HepG2 (cell line): ENCODE measurements at regions not wholly inside any gene's neighbourhood (a gene's known extent, or its start where the extent isn't known, plus 50 kb on each side); places are given as distances from the start of the nearest gene placed in this dataset.

Source experiments
- ATAC-seq: fragments of 200-7000 bp; cut with Tn5 transposase; 3 replicates; pipeline ENCODE4 v1.9.1; 2020; ENCODE audit warnings: mild to moderate bottlenecking, moderate library complexity
- BruUV-seq: library from RNA; stranded (reverse); fragments of 400-500 nt; replicated peaks from 2 replicates; lab custom pipeline; 2021; lab: Mats Ljungman, UMichigan
- CTCF ChIA-PET: fragments of 300-600 bp; formaldehyde crosslinking; extraction: SDS; loops from one replicate; lab custom pipeline; 2021; ENCODE audit warnings: low total read pairs, inconsistent platforms, low intra/inter-chr PET ratio; lab: Yijun Ruan, JAX
- POLR2A ChIA-PET: fragments of 350-600 bp; sonication (Branson Sonifier 250); formaldehyde crosslinking; loops from one replicate; lab custom pipeline; 2020; ENCODE audit warnings: antibody characterized with exemption, inconsistent platforms; lab: Yijun Ruan, JAX
- DNase-seq: peaks from one replicate; pipeline ENCODE4 v3.0.0-alpha.2; 2015; ENCODE audit warnings: low spot score
- FAIRE-seq: peaks from 3 replicates; lab custom pipeline; 2011; peaks lifted over from hg19 to GRCh38; lab: Jason Lieb, UNC
- H2AFZ ChIP-seq: one replicate; pipeline ENCODE4 v1.6.1; 2011; ENCODE audit warnings: low read length, inconsistent platforms
- H3K27ac ChIP-seq: fragments of 300-600 bp; 3 replicates; pipeline ENCODE4 v1.8.0; 2011; ENCODE audit warnings: mixed run types, mild to moderate bottlenecking, mixed read lengths, low read length, inconsistent platforms; ENCODE audit not compliant: insufficient read depth; ENCODE audit errors: extremely low read length
- H3K27me3 ChIP-seq, 2 experiments: fragments of 200-600 bp in 1 of 2; 2 replicates in 1 of 2; 3 replicates in 1 of 2; pipeline versions ENCODE4 v1.6.0 to v1.8.0; 2011; ENCODE audit warnings: low read length in 2 of 2, mild to moderate bottlenecking in 2 of 2, moderate library complexity in 2 of 2, inconsistent platforms in 1 of 2; ENCODE audit not compliant: insufficient read depth in 2 of 2, control insufficient read depth in 1 of 2
- H3K36me3 ChIP-seq, 2 experiments: fragments of 200-600 bp in 1 of 2; replicated peaks in 1 of 2; 2 replicates in 1 of 2; 3 replicates in 1 of 2; pipeline versions ENCODE4 v1.5.1 to v1.8.0; 2011; ENCODE audit warnings: low read length in 2 of 2, inconsistent platforms in 1 of 2; ENCODE audit not compliant: insufficient read depth in 2 of 2, control insufficient read depth in 1 of 2
- H3K4me1 ChIP-seq: 2 replicates; pipeline ENCODE4 v1.5.1; 2012; ENCODE audit warnings: low read length, inconsistent platforms; ENCODE audit not compliant: insufficient read depth
- H3K4me2 ChIP-seq: 2 replicates; pipeline ENCODE4 v1.6.0; 2011; ENCODE audit warnings: low read depth, low read length, inconsistent platforms
- H3K4me3 ChIP-seq, 3 experiments: fragments of 200-600 bp in 1 of 3; sonication (generic), shearing (Covaris generic) in 1 of 3; replicated peaks in 1 of 3; 2 replicates each; pipeline ENCODE4 v1.5.1; 2011 to 2016; ENCODE audit warnings: low read length in 3 of 3, inconsistent platforms in 2 of 3, low read depth in 2 of 3, mild to moderate bottlenecking in 2 of 3, control low read depth in 1 of 3, mixed read lengths in 1 of 3; ENCODE audit not compliant: insufficient read depth in 1 of 3
- H3K79me2 ChIP-seq: one replicate; pipeline ENCODE4 v1.6.1; 2011; ENCODE audit warnings: low read length, inconsistent platforms; ENCODE audit not compliant: insufficient read depth
- H3K9ac ChIP-seq: 2 replicates; pipeline ENCODE4 v1.6.0; 2011; ENCODE audit warnings: mild to moderate bottlenecking, low read depth, low read length, inconsistent platforms; ENCODE audit not compliant: insufficient read depth
- H3K9me3 ChIP-seq: 2 replicates; pipeline ENCODE4 v1.5.1; 2012; ENCODE audit warnings: mild to moderate bottlenecking, low read length
- H4K20me1 ChIP-seq: 2 replicates; pipeline ENCODE4 v1.6.0; 2011; ENCODE audit warnings: inconsistent platforms, mild to moderate bottlenecking, low read length, moderate library complexity; ENCODE audit not compliant: insufficient read depth
- ATAD3A ChIP-seq: sonication (generic); formaldehyde crosslinking; IDR thresholded peaks from 2 replicates; pipeline ENCODE4 v1.4.0; 2020; ENCODE audit warnings: missing genetic modification reagents
- BCL6 ChIP-seq: IDR thresholded peaks from 2 replicates; pipeline ENCODE4 v1.6.1; 2016; ENCODE audit warnings: missing genetic modification reagents, missing compliant biosample characterization
- ELF3 ChIP-seq: IDR thresholded peaks from 2 replicates; pipeline ENCODE4 v1.6.1; 2016; ENCODE audit warnings: missing genetic modification reagents, missing compliant biosample characterization
- GFI1 ChIP-seq: sonication (generic); formaldehyde crosslinking; IDR thresholded peaks from 2 replicates; pipeline ENCODE4 v1.5.0; 2020; ENCODE audit warnings: missing genetic modification reagents, mild to moderate bottlenecking, borderline replicate concordance
- GLI4 ChIP-seq: sonication (generic); formaldehyde crosslinking; IDR thresholded peaks from 2 replicates; pipeline ENCODE4 v1.5.1; 2020; ENCODE audit warnings: missing genetic modification reagents, mild to moderate bottlenecking, moderate library complexity, borderline replicate concordance
- KLF6 ChIP-seq: IDR thresholded peaks from 2 replicates; pipeline ENCODE4 v1.8.0; 2016; ENCODE audit warnings: missing biosample characterization, missing genetic modification reagents
- RFX1 ChIP-seq: fragments of 450-650 bp; IDR thresholded peaks from 2 replicates; pipeline ENCODE4 v1.6.1; 2017
- ZBTB1 ChIP-seq: sonication (generic); formaldehyde crosslinking; IDR thresholded peaks from 2 replicates; pipeline ENCODE4 v1.4.0; 2020; ENCODE audit warnings: missing genetic modification reagents, borderline replicate concordance
- ZFP41 ChIP-seq: sonication (generic); formaldehyde crosslinking; IDR thresholded peaks from 2 replicates; pipeline ENCODE4 v1.4.0; 2020; ENCODE audit warnings: mild to moderate bottlenecking, missing genetic modification reagents, borderline replicate concordance
- ZFY ChIP-seq: sonication (generic); formaldehyde crosslinking; IDR thresholded peaks from 2 replicates; pipeline ENCODE4 v1.4.0; 2020; ENCODE audit warnings: missing genetic modification reagents
- ZNF256 ChIP-seq: sonication (generic); formaldehyde crosslinking; conservative IDR thresholded peaks from 2 replicates; pipeline ENCODE4 v1.4.0; 2020; ENCODE audit warnings: missing genetic modification reagents
- ZNF280B ChIP-seq: sonication (generic); formaldehyde crosslinking; IDR thresholded peaks from 2 replicates; pipeline ENCODE4 v1.5.0; 2020; ENCODE audit warnings: missing genetic modification reagents, mild to moderate bottlenecking, borderline replicate concordance
- ZNF382 ChIP-seq: sonication (generic); formaldehyde crosslinking; IDR thresholded peaks from 2 replicates; pipeline ENCODE4 v1.5.0; 2020; ENCODE audit warnings: missing genetic modification reagents, mild to moderate bottlenecking, borderline replicate concordance
- WGBS: methylation state at CpG from one replicate; pipeline ENCODE4 v1.1.6; 2017; ENCODE audit warnings: low lambda C conversion rate; 5-methylcytosine and 5-hydroxymethylcytosine counted together
- in situ Hi-C: cut with HindIII; loops from 2 replicates; pipeline ENCODE4 v1.10.0; 2017; ENCODE audit warnings: low pct_unique_long_range_greater_than_20kb; ENCODE audit not compliant: extremely low pct_ligation_motif_present
- intact Hi-C: fragments of 100-400 bp; cut with micrococcal nuclease; formaldehyde crosslinking; loops from one replicate; pipeline ENCODE4 v1.10.0; 2022; ENCODE audit not compliant: unreplicated experiment
- TF ChIP-seq, protein P1 (sequence below): sonication (generic); formaldehyde crosslinking; IDR thresholded peaks from 2 replicates; pipeline ENCODE4 v1.4.0; 2020; ENCODE audit warnings: missing genetic modification reagents

DNA sequence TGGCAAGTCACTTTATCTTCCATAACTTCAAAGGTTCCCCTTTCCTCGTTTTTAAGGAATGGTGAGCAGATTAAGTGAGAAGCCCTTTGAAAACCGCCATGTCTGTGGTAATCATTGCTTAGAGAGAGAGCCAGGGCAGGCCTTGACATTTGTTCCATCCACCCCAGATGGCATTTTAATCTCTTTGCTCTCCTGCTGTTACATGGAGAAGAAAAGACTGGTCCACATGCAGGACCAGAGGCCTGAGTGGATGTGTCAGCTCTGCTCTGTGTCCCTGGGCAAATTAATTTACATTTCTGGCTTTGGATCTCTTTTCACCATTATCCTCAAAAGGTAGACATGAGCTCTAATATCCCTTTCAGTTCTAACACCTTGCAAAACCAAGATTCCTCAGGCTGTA is 157.3 kb upstream of the LPP start:
- POLR2A ChIA-PET = interaction anchor here (0.8 to 1.9 kb wide), 4 partner anchors 13 to 248 kb away, joined by 3 to 10 read pairs (median 3); no protein-coding TSS in a partner anchor
- Histone ChIP-seq H3K4me2 (no peak overlapping the region), H2AFZ (no peak overlapping the region), H3K27me3 (no peaks in the 10 kb centered on the region), H3K79me2 (peaks cover 6% of the 10 kb centered on the region), H3K4me1 (peaks cover 100% of the 10 kb centered on the region), H3K27ac (peak overlapping the region; percentile 90), H3K9ac (no peak overlapping the region), H3K4me3 (no peak overlapping the region), H3K9me3 (no peaks in the 10 kb centered on the region), H3K36me3 (no peaks in the 10 kb centered on the region), H4K20me1 (no peaks in the 10 kb centered on the region)
- FAIRE-seq = no peak
- BruUV-seq = no TSS peak
- DNase-seq = no peak
- no peak for TF ChIP-seq ZFY
- 82% methylated on average over 2 of the region's 2 CpGs for WGBS
- in situ Hi-C loops = no loop called here
- intact Hi-C loops = no loop called here
- CTCF ChIA-PET = no interaction called here
- no peak for ATAC-seq

DNA sequence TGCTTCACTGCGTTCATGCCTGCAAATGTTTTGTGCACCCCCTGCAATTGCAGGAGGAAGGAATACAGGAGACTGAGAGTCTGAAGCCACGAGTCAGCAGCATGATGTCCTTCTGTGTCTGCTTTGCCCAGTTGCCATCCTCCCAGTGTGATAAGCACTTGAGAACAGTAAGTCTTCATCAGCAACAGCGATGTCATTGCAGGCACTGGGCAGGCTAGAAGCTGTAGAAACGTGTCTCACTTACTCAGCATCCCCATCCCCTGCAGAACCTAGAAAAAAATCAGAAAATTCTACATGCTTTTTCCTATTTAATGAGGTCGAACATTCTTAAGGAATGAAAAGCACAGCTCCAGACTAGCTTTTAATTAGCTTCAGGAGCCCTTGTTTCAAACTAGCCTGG is 156.5 kb upstream of the LPP start:
- Histone ChIP-seq H3K27me3 (no peaks in the 10 kb centered on the region), H3K4me2 (peak overlapping the region; percentile 79), H4K20me1 (no peaks in the 10 kb centered on the region), H2AFZ (no peak overlapping the region), H3K36me3 (no peaks in the 10 kb centered on the region), H3K9ac (peak overlapping the region; percentile 66), H3K4me1 (peaks cover 100% of the 10 kb centered on the region), H3K27ac (peak overlapping the region; percentile 90), H3K9me3 (no peaks in the 10 kb centered on the region), H3K79me2 (peaks cover 11% of the 10 kb centered on the region), H3K4me3 (no peak overlapping the region)
- in situ Hi-C loops (no loop called here), intact Hi-C loops (no loop called here)
- CTCF ChIA-PET = no interaction called here
- DNase-seq (no peak), FAIRE-seq (no peak), ATAC-seq (peak; percentile 15)
- WGBS = 44% methylated on average over 5 of the region's 5 CpGs
- POLR2A ChIA-PET = interaction anchor here (0.8 to 1.9 kb wide), 6 partner anchors 14 to 749 kb away, joined by 3 to 10 read pairs (median 4); no protein-coding TSS in a partner anchor
- BruUV-seq = no TSS peak
- TF ChIP-seq GFI1 (no peak), KLF6 (CRISPR knock-in tag) (peak; percentile 7; the same call in 1 of the 2 replicates), BCL6 (CRISPR knock-in tag) (no peak), ATAD3A (no peak), GLI4 (CRISPR knock-in tag) (peak; percentile 56; the same call in 1 of the 2 replicates), ZNF382 (CRISPR knock-in tag) (no peak), RFX1 (no peak), ELF3 (CRISPR knock-in tag) (no peak), ZNF280B (CRISPR knock-in tag) (no peak), ZFP41 (no peak), ZNF256 (CRISPR knock-in tag) (no peak), ZBTB1 (CRISPR knock-in tag) (no peak)
- TF ChIP-seq, protein P1, sequence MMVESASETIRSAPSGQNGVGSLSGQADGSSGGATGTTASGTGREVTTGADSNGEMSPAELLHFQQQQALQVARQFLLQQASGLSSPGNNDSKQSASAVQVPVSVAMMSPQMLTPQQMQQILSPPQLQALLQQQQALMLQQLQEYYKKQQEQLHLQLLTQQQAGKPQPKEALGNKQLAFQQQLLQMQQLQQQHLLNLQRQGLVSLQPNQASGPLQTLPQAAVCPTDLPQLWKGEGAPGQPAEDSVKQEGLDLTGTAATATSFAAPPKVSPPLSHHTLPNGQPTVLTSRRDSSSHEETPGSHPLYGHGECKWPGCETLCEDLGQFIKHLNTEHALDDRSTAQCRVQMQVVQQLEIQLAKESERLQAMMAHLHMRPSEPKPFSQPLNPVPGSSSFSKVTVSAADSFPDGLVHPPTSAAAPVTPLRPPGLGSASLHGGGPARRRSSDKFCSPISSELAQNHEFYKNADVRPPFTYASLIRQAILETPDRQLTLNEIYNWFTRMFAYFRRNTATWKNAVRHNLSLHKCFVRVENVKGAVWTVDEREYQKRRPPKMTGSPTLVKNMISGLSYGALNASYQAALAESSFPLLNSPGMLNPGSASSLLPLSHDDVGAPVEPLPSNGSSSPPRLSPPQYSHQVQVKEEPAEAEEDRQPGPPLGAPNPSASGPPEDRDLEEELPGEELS (CRISPR knock-in tag) = no peak
